Suprapubic skin (tissue), 4 donors: ENCODE measurements at regions not wholly inside any gene's neighbourhood (a gene's known extent, or its start where the extent isn't known, plus 50 kb on each side); places are given as distances from the start of the nearest gene placed in this dataset.

ENCODE experiments used
- DNase-seq, 2 donors: peaks; one replicate each; pipeline ENCODE4 v3.0.0-alpha.2; 2019; ENCODE audit warnings: low spot score in 2 of 2
- H3K27ac ChIP-seq: fragments of 200-600 bp; sonication (generic); one replicate; pipeline ENCODE4 v1.5.1; 2019
- H3K27me3 ChIP-seq: fragments of 200-600 bp; sonication (generic); one replicate; pipeline ENCODE4 v1.5.1; 2019
- H3K36me3 ChIP-seq: fragments of 200-600 bp; sonication (generic); one replicate; pipeline ENCODE4 v1.5.1; 2019
- H3K4me1 ChIP-seq: fragments of 200-600 bp; sonication (generic); one replicate; pipeline ENCODE4 v1.5.1; 2019
- H3K4me3 ChIP-seq: fragments of 200-600 bp; sonication (generic); one replicate; pipeline ENCODE4 v1.5.1; 2019; ENCODE audit warnings: mild to moderate bottlenecking
- H3K9me3 ChIP-seq: fragments of 200-600 bp; sonication (generic); one replicate; pipeline ENCODE4 v1.5.1; 2019
- CTCF ChIP-seq, 2 donors: fragments of 200-600 bp in 1 of 2; fragments of 450-650 bp in 1 of 2; sonication (generic) in 1 of 2; IDR thresholded peaks; one replicate each; pipeline ENCODE4 v1.5.1; 2016 to 2019; ENCODE audit warnings: antibody characterized with exemption in 2 of 2, mild to moderate bottlenecking in 1 of 2, moderate library complexity in 1 of 2
- EP300 ChIP-seq: sonication (generic); formaldehyde crosslinking; IDR thresholded peaks from one replicate; pipeline ENCODE4 v1.6.1; 2017; ENCODE audit warnings: antibody characterized with exemption
- POLR2A ChIP-seq, 2 donors: fragments of 450-650 bp; IDR thresholded peaks; one replicate each; pipeline ENCODE4 v1.6.1; 2017; ENCODE audit warnings: antibody characterized with exemption in 2 of 2, mild to moderate bottlenecking in 2 of 2, moderate library complexity in 2 of 2
- POLR2AphosphoS5 ChIP-seq, 3 donors: sonication (generic); formaldehyde crosslinking; IDR thresholded peaks; one replicate each; pipeline ENCODE4 v1.6.1; 2017; ENCODE audit warnings: antibody characterized with exemption in 3 of 3
- WGBS: methylation state at CpG from one replicate; pipeline ENCODE4 v1.1.5; 2018; 5-methylcytosine and 5-hydroxymethylcytosine counted together

- 72% methylated on average over 4 of the region's 10 CpGs for WGBS
- Histone ChIP-seq H3K36me3 (no peaks in the 10 kb centered on the region), H3K27me3 (peaks cover 65% of the 10 kb centered on the region), H3K27ac (no peak overlapping the region), H3K9me3 (no peaks in the 10 kb centered on the region), H3K4me1 (peaks cover 21% of the 10 kb centered on the region), H3K4me3 (no peak overlapping the region)
- peak in 1 of 2 donors; percentile 61 for DNase-seq
- TF ChIP-seq POLR2AphosphoS5 (IDR thresholded peaks at IDR 0.05) (no peak), POLR2A (IDR thresholded peaks at IDR 0.05) (no peak), CTCF (IDR thresholded peaks at IDR 0.05) (no peak), EP300 (no peak)
Observed at GRCh38 chr7:128171342-128171918, 69.6 kb upstream of the LEP start.

DNA sequence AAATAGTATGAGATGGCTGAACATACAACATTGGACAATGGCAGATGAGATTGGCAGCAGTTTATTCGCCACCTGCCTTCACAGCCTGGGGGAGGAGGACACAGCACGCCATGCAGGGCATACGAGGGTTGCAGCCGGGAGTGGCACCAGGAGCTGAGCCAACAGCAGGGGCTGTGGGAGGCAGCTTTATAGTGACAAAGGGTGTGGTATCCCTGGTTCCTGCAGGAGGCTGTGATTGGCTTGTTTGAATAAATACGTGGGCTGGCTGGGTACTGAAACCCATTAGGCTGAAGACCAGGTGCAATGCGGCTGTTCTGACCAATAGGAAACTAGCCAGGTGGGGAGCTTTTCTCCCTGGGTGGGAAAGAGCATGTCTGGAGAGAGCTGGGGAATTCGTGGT lies 68.9 kb upstream of the LEP start:
- H3K36me3 ChIP-seq = no peaks in the 10 kb centered on the region
- H3K27ac ChIP-seq = no peak overlapping the region
- H3K27me3 ChIP-seq = peaks cover 58% of the 10 kb centered on the region
- no peaks in the 10 kb centered on the region for H3K9me3 ChIP-seq
- DNase-seq = no peak
- H3K4me1 ChIP-seq = peaks cover 14% of the 10 kb centered on the region
- no peak overlapping the region for H3K4me3 ChIP-seq
- 27% methylated on average over 7 of the region's 7 CpGs for WGBS
- TF ChIP-seq POLR2AphosphoS5 (IDR thresholded peaks at IDR 0.05) (no peak), CTCF (IDR thresholded peaks at IDR 0.05) (no peak), POLR2A (IDR thresholded peaks at IDR 0.05) (no peak), EP300 (no peak)

DNA sequence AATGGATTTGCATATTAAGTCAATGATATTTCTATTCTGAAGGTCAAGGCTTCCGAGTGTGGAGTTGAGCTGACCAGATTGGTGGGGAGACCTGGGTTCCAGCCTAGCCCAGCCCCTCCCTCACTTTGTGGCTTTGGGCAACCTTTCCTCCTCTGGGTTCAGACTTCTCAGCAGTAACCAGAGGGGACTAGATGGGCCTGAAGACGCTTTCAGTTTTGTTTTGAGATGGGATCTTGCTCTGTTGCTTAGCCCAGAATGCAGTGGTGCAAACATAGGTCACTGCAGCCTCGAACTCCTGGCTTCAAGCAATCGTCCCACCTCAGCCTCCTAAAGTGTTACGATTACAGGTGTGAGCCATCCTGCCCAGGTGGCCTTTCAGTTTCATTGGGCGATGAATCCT lies 68.1 kb upstream of the LEP start:
- no peak for DNase-seq
- H3K4me3 ChIP-seq = no peak overlapping the region
- H3K4me1 ChIP-seq = peaks cover 6% of the 10 kb centered on the region
- H3K36me3 ChIP-seq = no peaks in the 10 kb centered on the region
- 77% methylated on average over 5 of the region's 6 CpGs for WGBS
- no peak for TF ChIP-seq POLR2A (IDR thresholded peaks at IDR 0.05)
- no peak for TF ChIP-seq POLR2AphosphoS5 (IDR thresholded peaks at IDR 0.05)
- TF ChIP-seq CTCF (IDR thresholded peaks at IDR 0.05) = no peak
- H3K27me3 ChIP-seq = peaks cover 54% of the 10 kb centered on the region
- H3K27ac ChIP-seq = no peak overlapping the region
- no peaks in the 10 kb centered on the region for H3K9me3 ChIP-seq

- H3K4me3 ChIP-seq = no peak overlapping the region
- no peaks in the 10 kb centered on the region for H3K9me3 ChIP-seq
- no peak for TF ChIP-seq POLR2A (IDR thresholded peaks at IDR 0.05)
- WGBS = 93% methylated on average over 6 of the region's 11 CpGs
- no peaks in the 10 kb centered on the region for H3K4me1 ChIP-seq
- peaks cover 54% of the 10 kb centered on the region for H3K27me3 ChIP-seq
- H3K36me3 ChIP-seq = no peaks in the 10 kb centered on the region
- no peak overlapping the region for H3K27ac ChIP-seq
- DNase-seq = no peak
Observed at GRCh38 chr7:128174386-128174785, 66.7 kb upstream of the LEP start.

DNA sequence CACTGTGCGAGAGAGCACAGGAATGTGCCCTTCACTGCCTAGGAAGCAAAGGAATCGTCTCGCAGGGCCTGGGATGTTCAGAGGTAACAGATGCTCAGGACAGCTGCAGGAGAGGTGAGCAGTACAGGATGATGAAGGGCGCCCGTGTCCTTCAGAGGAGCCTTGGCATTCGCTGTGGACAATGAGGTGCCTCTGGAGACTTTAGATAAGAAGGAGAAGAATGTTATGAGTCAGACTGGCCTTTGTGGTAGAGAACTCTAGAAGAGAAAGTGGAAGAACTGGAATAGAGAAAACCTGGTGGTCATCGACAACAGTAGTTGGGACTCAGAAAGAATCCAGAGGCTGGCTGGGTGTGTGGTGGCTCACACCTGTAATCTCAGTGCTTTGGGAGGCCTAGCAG lies 64.4 kb upstream of the LEP start:
- Histone ChIP-seq H3K36me3 (no peaks in the 10 kb centered on the region), H3K27me3 (peaks cover 34% of the 10 kb centered on the region), H3K27ac (no peak overlapping the region), H3K4me1 (no peaks in the 10 kb centered on the region), H3K4me3 (no peak overlapping the region), H3K9me3 (no peaks in the 10 kb centered on the region)
- TF ChIP-seq EP300 (no peak), POLR2A (IDR thresholded peaks at IDR 0.05) (no peak), CTCF (IDR thresholded peaks at IDR 0.05) (no peak), POLR2AphosphoS5 (IDR thresholded peaks at IDR 0.05) (no peak)
- DNase-seq = no peak
- WGBS = 87% methylated on average over 7 of the region's 7 CpGs
